ENCODE measurements at regions not wholly inside any gene's neighbourhood (a gene's known extent, or its start where the extent isn't known, plus 50 kb on each side); places are given as distances from the start of the nearest gene placed in this dataset.

- no peaks in the 10 kb centered on the region; the same call in none of the 2 replicates for H3K27me3 Mint-ChIP-seq (ENCODE audit: insufficient read depth)
- no peaks in the 10 kb centered on the region for H3K36me3 Mint-ChIP-seq (ENCODE audit: low read depth)
- no peak overlapping the region for H3K27ac Mint-ChIP-seq
- no peak overlapping the region for H3K4me3 Mint-ChIP-seq
- no peak for DNase-seq
- peaks cover 48% of the 10 kb centered on the region for H3K9me3 Mint-ChIP-seq
- TF ChIP-seq CTCF (IDR thresholded peaks at IDR 0.05): no peak
- no peaks in the 10 kb centered on the region for H3K4me1 Mint-ChIP-seq (ENCODE audit: low read depth)
Measured at GRCh38 chr7:50217401-50217800, 87.1 kb upstream of the IKZF1 start.

- TF ChIP-seq CTCF (IDR thresholded peaks at IDR 0.05): no peak
- Mint-ChIP-seq H3K9me3 (peaks cover 48% of the 10 kb centered on the region), H3K4me3 (no peak overlapping the region), H3K27me3 (ENCODE audit: insufficient read depth) (no peaks in the 10 kb centered on the region; the same call in none of the 2 replicates), H3K36me3 (ENCODE audit: low read depth) (no peaks in the 10 kb centered on the region), H3K4me1 (ENCODE audit: low read depth) (no peaks in the 10 kb centered on the region), H3K27ac (no peak overlapping the region)
- no peak for DNase-seq
Measured at GRCh38 chr7:50216626-50217025, 87.9 kb upstream of the IKZF1 start.

GRCh38 chr7:50214771-50215170, 89.7 kb upstream of the IKZF1 start:
- no peak for TF ChIP-seq CTCF (IDR thresholded peaks at IDR 0.05)
- peaks cover 42% of the 10 kb centered on the region for H3K9me3 Mint-ChIP-seq
- H3K27ac Mint-ChIP-seq: no peak overlapping the region
- H3K36me3 Mint-ChIP-seq (ENCODE audit: low read depth): no peaks in the 10 kb centered on the region
- no peaks in the 10 kb centered on the region; the same call in 1 of the 2 replicates for H3K27me3 Mint-ChIP-seq (ENCODE audit: insufficient read depth)
- no peak overlapping the region for H3K4me3 Mint-ChIP-seq
- H3K4me1 Mint-ChIP-seq (ENCODE audit: low read depth): no peaks in the 10 kb centered on the region
- no peak for DNase-seq

GRCh38 chr7:50214126-50214670, 90.3 kb upstream of the IKZF1 start:
- no peak for DNase-seq
- no peak for TF ChIP-seq CTCF (IDR thresholded peaks at IDR 0.05)
- H3K4me3 Mint-ChIP-seq: no peak overlapping the region
- no peaks in the 10 kb centered on the region for H3K36me3 Mint-ChIP-seq (ENCODE audit: low read depth)
- peaks cover 44% of the 10 kb centered on the region for H3K9me3 Mint-ChIP-seq
- no peak overlapping the region for H3K27ac Mint-ChIP-seq
- no peaks in the 10 kb centered on the region; the same call in 1 of the 2 replicates for H3K27me3 Mint-ChIP-seq (ENCODE audit: insufficient read depth)
- no peaks in the 10 kb centered on the region for H3K4me1 Mint-ChIP-seq (ENCODE audit: low read depth)

- Mint-ChIP-seq H3K27ac (no peak overlapping the region), H3K4me3 (no peak overlapping the region), H3K4me1 (ENCODE audit: low read depth) (no peaks in the 10 kb centered on the region), H3K9me3 (peaks cover 44% of the 10 kb centered on the region), H3K36me3 (ENCODE audit: low read depth) (no peaks in the 10 kb centered on the region), H3K27me3 (ENCODE audit: insufficient read depth) (no peaks in the 10 kb centered on the region; the same call in 1 of the 2 replicates)
- no peak for TF ChIP-seq CTCF (IDR thresholded peaks at IDR 0.05)
- no peak for DNase-seq
Measured at GRCh38 chr7:50213622-50214017, 90.9 kb upstream of the IKZF1 start.

All from HFFc6 (cell line).